Neural crest cell (in vitro differentiated cells): ENCODE measurements at regions not wholly inside any gene's neighbourhood (a gene's known extent, or its start where the extent isn't known, plus 50 kb on each side); places are given as distances from the start of the nearest gene placed in this dataset.

Source experiments
- DNase-seq: peaks from one replicate; pipeline ENCODE4 v3.0.0; 2021; ENCODE audit warnings: low read depth, mixed read lengths, low spot score
- H3K27ac Mint-ChIP-seq: one replicate; pipeline ENCODE4 v1.8.0; 2021; ENCODE audit warnings: mild to moderate bottlenecking, mixed read lengths; ENCODE audit not compliant: unreplicated experiment
- H3K27me3 Mint-ChIP-seq: 2 replicates; pipeline ENCODE4 v1.8.0; 2021; ENCODE audit warnings: low read depth, mild to moderate bottlenecking, mixed read lengths
- H3K36me3 Mint-ChIP-seq: 2 replicates; pipeline ENCODE4 v1.8.0; 2021; ENCODE audit warnings: low read depth, mild to moderate bottlenecking, mixed read lengths
- H3K4me1 Mint-ChIP-seq: 2 replicates; pipeline ENCODE4 v1.8.0; 2021; ENCODE audit warnings: mixed read lengths
- H3K4me3 Mint-ChIP-seq: one replicate; pipeline ENCODE4 v1.8.0; 2021; ENCODE audit warnings: mild to moderate bottlenecking, mixed read lengths
- H3K9me3 Mint-ChIP-seq: 2 replicates; pipeline ENCODE4 v1.8.0; 2021; ENCODE audit warnings: mixed read lengths
- CTCF ChIP-seq: fragments of 200-600 bp; sonication (generic); conservative IDR thresholded peaks from 2 replicates; pipeline ENCODE4 v1.5.0; 2021; ENCODE audit warnings: antibody characterized with exemption, mild to moderate bottlenecking

DNA sequence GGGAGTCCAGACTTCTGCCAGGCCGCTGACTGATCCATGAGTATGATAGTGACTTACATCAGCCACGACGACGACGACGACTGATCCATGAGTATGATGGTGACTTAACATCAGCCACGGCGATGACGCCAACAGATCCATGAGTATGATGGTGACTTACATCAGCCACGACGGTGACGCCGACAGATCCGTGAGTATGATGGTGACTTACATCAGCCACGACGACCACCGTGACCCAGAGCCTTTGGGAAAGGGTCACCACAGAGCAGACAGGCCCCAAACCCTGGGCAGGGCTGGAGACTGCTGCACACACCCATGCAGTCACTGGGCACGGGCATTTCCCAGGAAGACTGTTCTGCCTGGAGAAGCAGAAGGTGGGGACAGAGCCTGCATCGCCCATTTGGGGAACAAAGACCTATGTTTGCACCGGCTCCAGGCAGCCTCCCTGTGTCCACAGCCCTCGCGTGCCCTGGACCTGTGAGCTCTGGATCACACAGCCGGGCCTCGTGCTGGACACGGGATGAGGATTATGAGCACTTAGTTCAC lies 130.9 kb upstream of the SPACA7 start:
- Mint-ChIP-seq H3K9me3 (no peaks in the 10 kb centered on the region), H3K4me3 (no peak overlapping the region), H3K27me3 (no peaks in the 10 kb centered on the region), H3K27ac (no peak overlapping the region), H3K36me3 (no peaks in the 10 kb centered on the region), H3K4me1 (peaks cover 9% of the 10 kb centered on the region)
- DNase-seq = no peak
- TF ChIP-seq CTCF = no peak

- Mint-ChIP-seq H3K27ac (no peak overlapping the region), H3K9me3 (no peaks in the 10 kb centered on the region), H3K36me3 (no peaks in the 10 kb centered on the region), H3K27me3 (no peaks in the 10 kb centered on the region), H3K4me3 (no peak overlapping the region), H3K4me1 (peaks cover 9% of the 10 kb centered on the region)
- DNase-seq = no peak
- no peak for TF ChIP-seq CTCF
These were observed 130.2 kb upstream of the SPACA7 start for GRCh38 chr13:112245989-112246388.

DNA sequence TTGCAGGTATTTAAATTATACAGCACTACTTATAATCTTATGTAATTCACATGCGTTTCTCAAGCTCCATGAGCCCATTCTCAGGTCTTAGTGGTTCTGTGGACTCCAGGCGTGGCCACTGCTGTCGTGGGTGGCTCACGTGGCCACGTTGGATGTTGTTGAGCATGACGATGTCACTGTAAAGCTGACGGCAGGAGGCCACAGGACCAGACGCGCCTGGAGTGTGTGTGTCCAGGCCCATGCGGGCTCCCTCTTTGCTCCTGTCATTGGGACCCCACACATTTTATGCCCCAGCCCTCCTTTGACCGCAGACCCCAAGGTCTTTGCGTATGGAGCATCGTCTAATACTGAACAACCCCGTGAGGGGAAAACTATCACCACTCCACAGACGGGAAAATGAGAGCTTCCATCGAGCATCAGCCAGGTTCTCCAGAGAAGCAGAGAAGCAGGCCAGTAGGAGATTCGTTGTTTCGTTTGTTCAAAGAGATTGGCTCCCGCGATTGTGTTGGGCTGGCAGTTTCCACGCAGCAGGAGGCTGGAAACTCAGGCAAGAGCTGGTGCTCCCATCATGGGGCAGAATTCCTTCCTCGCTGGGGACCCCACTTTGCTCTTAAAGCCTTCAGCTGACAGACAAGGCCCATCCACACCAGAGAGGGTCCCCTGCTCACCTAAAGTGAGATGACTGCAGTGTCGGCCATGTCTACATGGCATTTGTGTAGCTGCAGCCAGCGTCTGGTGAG lies 129.3 kb upstream of the SPACA7 start:
- no peaks in the 10 kb centered on the region for H3K36me3 Mint-ChIP-seq
- no peaks in the 10 kb centered on the region for H3K27me3 Mint-ChIP-seq
- TF ChIP-seq CTCF = no peak
- no peak overlapping the region for H3K27ac Mint-ChIP-seq
- H3K4me3 Mint-ChIP-seq = no peak overlapping the region
- H3K4me1 Mint-ChIP-seq = peaks cover 9% of the 10 kb centered on the region
- H3K9me3 Mint-ChIP-seq = no peaks in the 10 kb centered on the region
- DNase-seq = no peak

DNA sequence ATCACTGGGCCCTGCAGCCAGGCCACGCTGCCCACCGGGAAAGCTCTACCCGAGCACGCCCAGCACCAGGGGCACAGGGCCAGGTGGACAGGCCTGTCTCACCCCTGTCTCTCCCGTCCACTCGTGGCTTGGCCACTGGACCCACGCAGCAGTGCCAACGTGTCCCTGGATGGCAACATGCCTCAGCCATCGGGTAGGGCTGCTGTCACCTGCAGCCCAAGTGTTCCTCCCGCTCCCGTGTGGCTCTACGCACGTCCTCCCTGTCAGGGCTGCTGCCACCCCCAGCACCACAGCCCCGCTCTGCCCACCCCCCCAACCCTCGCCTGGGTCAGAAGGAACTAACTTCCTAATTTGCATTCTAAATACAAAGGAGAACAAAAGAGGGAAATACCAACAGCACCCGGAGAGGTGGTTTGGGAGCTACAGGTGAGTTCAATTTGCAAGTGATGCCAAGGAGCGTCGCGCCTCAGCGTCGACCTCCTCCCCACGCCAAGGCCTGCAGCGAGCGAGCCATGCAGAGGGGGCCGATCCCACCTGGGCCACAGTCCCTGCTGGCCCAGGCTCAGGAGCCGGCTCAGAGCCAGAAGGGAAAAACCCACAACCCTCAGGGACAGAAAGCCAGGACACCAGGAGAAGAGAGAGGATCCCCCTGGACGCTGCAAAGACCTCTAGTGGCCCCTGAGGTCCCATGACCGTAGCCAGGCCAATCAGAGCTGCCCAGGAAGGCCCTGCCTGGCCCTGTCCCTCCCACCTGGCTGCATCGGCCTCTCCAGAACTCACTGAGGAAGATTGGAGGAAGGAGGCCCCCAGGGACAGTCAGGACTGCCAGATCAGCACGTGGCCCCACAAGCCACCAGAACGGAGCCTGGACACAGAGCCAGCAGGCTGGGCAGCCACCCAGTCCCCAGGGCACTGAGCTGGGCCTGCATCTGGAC lies 128.4 kb upstream of the SPACA7 start:
- H3K9me3 Mint-ChIP-seq = no peaks in the 10 kb centered on the region
- H3K27me3 Mint-ChIP-seq = no peaks in the 10 kb centered on the region
- H3K4me1 Mint-ChIP-seq = peaks cover 9% of the 10 kb centered on the region
- H3K36me3 Mint-ChIP-seq = no peaks in the 10 kb centered on the region
- no peak for TF ChIP-seq CTCF
- H3K27ac Mint-ChIP-seq = no peak overlapping the region
- H3K4me3 Mint-ChIP-seq = no peak overlapping the region
- DNase-seq = no peak

GRCh38 chr13:112248406-112248760 lies 127.8 kb upstream of the SPACA7 start:
- peaks cover 9% of the 10 kb centered on the region for H3K4me1 Mint-ChIP-seq
- H3K27ac Mint-ChIP-seq = no peak overlapping the region
- TF ChIP-seq CTCF = no peak
- no peak for DNase-seq
- H3K4me3 Mint-ChIP-seq = no peak overlapping the region
- no peaks in the 10 kb centered on the region for H3K27me3 Mint-ChIP-seq
- H3K36me3 Mint-ChIP-seq = no peaks in the 10 kb centered on the region
- no peaks in the 10 kb centered on the region for H3K9me3 Mint-ChIP-seq
